Astrocyte of the cerebellum (primary cell): ENCODE measurements at regions not wholly inside any gene's neighbourhood (a gene's known extent, or its start where the extent isn't known, plus 50 kb on each side); places are given as distances from the start of the nearest gene placed in this dataset.

Experiments used
- DNase-seq: peaks from one replicate; pipeline ENCODE4 v3.0.0-alpha.2; 2011; ENCODE audit warnings: low read depth
- H3K4me3 ChIP-seq: 2 replicates; pipeline ENCODE4 v1.5.1; 2011; ENCODE audit warnings: mild to moderate bottlenecking, low read depth, low read length, moderate library complexity
- in situ Hi-C: cut with HindIII; loops from 2 replicates; pipeline ENCODE4 v1.10.0; 2017; ENCODE audit warnings: low sequenced_read_pairs
- TF ChIP-seq, protein P1 (sequence below): IDR thresholded peaks from 2 replicates; pipeline ENCODE4 v1.5.1; 2012; ENCODE audit warnings: low read length, low read depth, moderate library complexity, mild to moderate bottlenecking; ENCODE audit errors: missing control alignments

DNA sequence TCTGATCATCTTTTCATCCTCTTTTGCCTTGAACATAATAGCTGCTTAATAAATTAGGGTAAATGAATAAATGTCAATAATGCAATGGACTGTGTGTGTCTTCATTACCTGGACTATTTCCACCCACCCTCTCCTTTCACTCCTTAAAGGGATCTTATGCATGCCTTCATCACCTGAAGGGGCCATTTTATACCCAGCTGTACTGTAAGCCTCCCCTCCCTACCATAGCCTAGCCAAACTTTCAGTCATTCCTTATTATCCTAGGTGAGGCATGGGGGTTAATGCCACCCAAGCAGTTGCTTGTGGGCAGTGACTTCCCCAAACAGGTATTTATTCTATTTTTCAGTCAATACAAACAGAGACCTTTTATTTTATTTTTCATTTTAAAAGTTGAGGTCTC, 127.8 kb upstream of the PARP11 start:
- DNase-seq, result no peak
- in situ Hi-C loops, result no loop called here
- H3K4me3 ChIP-seq, result no peak overlapping the region
- TF ChIP-seq, protein P1, sequence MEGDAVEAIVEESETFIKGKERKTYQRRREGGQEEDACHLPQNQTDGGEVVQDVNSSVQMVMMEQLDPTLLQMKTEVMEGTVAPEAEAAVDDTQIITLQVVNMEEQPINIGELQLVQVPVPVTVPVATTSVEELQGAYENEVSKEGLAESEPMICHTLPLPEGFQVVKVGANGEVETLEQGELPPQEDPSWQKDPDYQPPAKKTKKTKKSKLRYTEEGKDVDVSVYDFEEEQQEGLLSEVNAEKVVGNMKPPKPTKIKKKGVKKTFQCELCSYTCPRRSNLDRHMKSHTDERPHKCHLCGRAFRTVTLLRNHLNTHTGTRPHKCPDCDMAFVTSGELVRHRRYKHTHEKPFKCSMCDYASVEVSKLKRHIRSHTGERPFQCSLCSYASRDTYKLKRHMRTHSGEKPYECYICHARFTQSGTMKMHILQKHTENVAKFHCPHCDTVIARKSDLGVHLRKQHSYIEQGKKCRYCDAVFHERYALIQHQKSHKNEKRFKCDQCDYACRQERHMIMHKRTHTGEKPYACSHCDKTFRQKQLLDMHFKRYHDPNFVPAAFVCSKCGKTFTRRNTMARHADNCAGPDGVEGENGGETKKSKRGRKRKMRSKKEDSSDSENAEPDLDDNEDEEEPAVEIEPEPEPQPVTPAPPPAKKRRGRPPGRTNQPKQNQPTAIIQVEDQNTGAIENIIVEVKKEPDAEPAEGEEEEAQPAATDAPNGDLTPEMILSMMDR, result no peak

- in situ Hi-C loops, result no loop called here
- DNase-seq, result no peak
- H3K4me3 ChIP-seq, result no peak overlapping the region
- TF ChIP-seq, protein P1, result no peak
Measured at GRCh38 chr12:3999904-4000303, 126.7 kb upstream of the PARP11 start.

GRCh38 chr12:3998968-3999792, 126.0 kb upstream of the PARP11 start:
- no peak overlapping the region for H3K4me3 ChIP-seq
- TF ChIP-seq, protein P1, result no peak
- no peak for DNase-seq
- in situ Hi-C loops, result no loop called here

DNA sequence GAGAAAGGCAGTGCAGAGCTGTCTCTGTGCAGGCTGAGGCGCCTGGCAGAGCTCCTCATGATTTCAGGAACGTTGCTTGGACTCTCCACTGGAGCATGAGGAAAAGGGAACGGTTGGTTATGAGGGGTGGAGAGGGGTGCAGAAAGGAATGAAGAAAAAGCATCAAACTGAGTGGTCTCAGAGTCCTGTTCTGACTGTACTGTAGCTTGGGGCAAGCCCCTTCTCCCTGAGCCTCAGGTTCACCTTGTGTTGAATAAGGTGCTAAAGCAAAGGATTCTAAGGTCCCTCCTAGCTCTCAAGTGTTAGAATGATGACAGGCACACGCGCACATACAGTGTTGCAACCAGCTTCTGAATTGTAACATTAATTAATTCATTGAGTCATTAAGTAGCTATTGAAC, 125.2 kb upstream of the PARP11 start:
- TF ChIP-seq, protein P1, result no peak
- in situ Hi-C loops, result no loop called here
- no peak overlapping the region for H3K4me3 ChIP-seq
- DNase-seq, result no peak

DNA sequence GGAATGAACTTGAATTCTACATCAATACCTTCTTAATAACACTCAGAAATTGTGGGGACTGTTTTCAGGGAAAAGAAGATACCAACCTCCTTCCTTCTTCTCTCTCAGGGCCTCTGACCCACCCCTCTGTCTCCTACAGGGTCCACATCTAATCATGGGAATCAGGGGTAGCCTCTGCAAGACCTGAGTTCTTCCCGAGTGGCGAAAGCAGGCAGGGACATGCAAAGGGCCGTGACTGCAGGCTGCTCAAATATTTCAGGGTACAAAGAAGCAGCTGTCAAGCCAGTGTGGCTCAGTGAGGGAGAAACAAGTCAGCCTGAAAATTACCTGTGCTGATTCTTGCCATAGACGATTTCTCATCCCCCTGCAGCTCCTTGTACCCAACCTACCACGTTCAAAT, 123.1 kb upstream of the PARP11 start:
- no peak for DNase-seq
- TF ChIP-seq, protein P1, result no peak
- in situ Hi-C loops, result no loop called here
- no peak overlapping the region for H3K4me3 ChIP-seq

GRCh38 chr12:3995306-3995705, 122.1 kb upstream of the PARP11 start:
- TF ChIP-seq, protein P1, result no peak
- DNase-seq, result no peak
- H3K4me3 ChIP-seq, result no peak overlapping the region
- in situ Hi-C loops, result no loop called here
